Activated CD8-positive, alpha-beta memory T cell treated with anti-CD3 and anti-CD28 coated beads, Interleukin-2, amount 50 U/mL, for 48 hours (primary cell): ENCODE measurements at regions not wholly inside any gene's neighbourhood (a gene's known extent, or its start where the extent isn't known, plus 50 kb on each side); places are given as distances from the start of the nearest gene placed in this dataset.

Experiments
- DNase-seq: peaks from one replicate; pipeline ENCODE4 v3.0.0-alpha.2; 2020

DNA sequence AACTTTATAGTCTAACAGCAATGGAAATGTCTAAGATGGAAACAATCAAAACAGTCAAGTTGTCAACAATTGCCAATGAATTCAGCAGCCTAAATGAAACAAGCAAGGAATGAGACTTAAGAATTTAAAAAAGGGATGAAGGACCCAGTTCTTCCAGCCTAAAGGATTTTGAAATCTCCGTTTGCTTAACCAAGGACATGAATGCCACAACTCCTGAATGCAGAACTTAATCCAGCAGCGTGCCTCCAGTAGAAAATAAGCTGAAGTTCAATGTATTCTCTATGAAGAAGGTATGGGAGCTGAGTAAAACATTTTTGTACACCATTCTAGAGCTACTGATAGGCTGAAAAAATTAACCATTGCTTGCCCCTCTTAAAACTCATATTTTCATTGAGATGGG lies 411.3 kb downstream of the ARHGEF28 start:
- no peak for DNase-seq

DNA sequence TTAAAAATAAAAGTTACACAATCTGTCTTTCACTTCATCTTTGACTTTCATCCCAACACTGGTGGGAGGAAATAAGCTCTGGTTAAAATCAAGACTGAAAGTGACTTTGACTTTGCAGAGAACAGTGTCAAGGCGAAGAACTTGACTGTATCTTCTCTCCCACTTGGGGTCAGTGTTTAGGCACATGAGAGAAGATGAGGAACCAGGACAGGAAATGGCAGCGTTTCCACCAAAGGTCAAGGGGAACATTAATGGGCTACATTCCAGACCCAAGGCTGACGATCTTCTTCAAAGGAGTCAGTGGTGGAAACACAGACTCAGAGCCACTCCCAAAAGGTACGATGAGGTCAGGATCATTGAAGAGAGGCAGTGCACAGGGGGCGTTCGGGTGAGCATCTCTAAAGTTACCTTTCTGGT lies 409.5 kb downstream of the ARHGEF28 start:
- no peak for DNase-seq

DNA sequence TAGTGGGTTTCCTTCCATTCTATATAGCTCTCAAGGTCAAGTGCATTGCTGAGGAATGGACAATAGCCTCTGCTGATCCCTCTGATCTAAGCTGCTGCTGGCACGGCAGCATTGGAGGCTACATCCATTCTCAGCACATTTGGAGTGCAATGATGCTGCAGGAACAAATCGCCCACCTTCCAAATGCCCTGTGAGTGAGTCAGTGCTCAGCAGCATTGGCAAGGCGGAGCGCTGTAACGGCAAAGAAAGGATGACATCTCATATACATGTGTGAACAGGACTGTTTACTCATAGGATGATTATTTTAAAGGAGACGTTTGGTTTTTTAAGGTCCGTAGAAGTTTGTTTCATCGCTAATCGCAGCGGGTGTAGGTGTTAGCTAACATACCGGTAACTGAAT lies 408.7 kb downstream of the ARHGEF28 start:
- no peak for DNase-seq

DNA sequence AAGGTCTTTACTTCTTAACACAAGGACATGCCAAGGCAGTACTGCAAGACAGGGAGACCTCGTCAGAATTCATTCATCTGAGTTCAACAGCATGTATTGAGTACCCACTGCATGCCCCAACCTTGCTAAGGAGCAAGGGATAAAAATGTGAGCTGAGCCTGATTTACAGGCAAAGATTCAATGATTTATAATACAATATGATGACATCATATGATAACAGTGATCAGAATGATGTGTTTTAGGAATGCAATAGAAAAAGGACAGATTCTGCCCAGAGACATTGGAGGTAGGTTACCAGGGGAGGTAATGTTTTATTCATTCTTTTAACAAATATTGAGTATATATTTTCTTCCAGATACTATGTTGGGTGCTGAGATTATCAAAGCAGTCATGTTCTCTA lies 406.6 kb downstream of the ARHGEF28 start:
- no peak for DNase-seq

DNA sequence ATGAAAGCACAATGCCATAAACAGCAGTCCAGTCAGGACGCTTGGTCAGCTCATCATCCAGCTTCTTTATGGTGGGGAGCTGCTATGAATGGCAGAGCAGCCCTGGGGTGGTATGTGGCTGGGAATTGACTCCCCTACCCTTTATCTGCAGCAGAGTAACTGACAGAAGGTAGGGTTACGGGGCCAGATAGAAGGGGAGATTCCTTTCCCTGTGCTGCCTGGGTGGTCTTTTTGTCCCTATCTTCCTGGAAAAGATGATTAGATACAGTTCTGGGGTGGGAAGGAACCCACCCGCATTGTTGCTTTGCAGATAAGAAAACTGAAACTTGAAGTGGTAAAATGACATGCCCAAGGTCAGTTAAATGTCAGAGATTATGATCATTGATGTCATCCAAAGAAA lies 405.5 kb downstream of the ARHGEF28 start:
- no peak for DNase-seq

DNA sequence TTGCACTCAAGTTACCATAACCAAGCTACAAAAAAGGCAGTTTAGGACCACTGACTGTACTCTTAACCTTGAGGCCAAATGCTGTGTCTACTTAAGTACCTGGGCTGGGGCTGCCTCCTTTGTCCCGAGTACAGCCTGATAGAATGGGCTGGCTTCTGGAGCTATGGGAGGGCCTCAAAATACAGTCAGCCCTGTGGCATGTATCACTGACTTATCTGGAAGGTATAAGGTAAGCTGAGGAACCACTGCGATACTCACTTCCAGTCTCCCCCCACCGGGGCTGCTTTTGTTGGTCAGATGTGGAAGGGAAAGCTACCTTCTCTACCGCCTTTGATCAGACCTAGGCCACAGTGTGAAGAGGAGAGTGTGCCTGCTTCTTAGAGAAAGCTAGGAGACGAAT lies 404.8 kb downstream of the ARHGEF28 start:
- DNase-seq, result no peak

DNA sequence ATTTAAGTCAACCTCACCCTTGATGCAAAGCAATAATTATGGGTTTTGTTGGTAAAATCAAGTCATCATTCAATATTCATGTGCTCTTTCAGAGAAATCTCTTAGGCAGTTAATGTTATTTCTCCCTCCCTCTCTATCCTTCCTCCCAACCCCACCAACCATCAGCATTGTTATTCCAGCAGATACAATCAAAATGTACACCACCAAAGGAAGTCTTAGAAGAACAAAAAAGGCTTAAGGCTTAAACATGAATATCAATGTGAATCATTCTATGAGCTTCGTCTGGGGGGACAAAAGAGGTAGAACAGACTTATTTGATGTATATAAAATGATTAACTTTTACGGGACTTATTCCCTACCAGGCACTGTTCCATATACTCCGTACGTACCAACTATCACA lies 404.4 kb downstream of the ARHGEF28 start:
- no peak for DNase-seq

DNA sequence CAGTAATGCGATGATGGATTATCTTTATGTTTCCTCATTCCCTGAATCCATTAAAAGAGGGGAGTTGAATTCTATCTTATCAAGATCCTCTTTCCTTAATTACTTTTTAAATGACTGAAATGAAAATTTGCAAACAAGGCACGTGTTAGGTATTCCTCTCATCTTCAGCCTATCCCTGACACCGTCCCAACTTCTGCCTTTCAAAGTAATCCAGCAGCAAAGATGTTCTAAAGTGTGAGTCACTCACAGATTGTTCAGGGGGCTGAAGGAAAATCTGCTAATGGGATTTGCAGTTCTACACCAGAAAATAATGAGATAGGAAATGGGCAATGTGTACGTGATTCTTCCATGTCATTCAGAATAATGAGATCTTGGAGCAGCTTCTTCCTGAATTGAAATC lies 403.0 kb downstream of the ARHGEF28 start:
- no peak for DNase-seq

DNA sequence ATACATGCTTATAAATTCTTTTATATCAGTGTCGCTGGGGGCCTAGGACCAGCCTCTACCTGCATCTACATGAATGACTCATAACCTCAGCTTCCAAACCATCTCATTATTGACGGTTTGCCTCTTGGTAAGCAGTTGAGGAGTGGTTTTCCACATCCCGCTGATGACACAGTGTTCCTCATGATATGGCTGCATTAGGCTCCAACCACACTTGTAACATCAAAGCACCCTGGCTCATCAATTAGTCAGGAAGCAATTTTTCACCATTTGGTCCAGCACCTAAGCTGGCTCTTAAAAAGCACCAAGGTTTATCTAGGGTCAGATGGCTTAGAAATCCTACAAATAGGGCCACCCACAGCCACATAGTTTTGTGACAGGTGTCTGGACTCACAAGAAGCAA lies 402.4 kb downstream of the ARHGEF28 start:
- DNase-seq, result no peak

DNA sequence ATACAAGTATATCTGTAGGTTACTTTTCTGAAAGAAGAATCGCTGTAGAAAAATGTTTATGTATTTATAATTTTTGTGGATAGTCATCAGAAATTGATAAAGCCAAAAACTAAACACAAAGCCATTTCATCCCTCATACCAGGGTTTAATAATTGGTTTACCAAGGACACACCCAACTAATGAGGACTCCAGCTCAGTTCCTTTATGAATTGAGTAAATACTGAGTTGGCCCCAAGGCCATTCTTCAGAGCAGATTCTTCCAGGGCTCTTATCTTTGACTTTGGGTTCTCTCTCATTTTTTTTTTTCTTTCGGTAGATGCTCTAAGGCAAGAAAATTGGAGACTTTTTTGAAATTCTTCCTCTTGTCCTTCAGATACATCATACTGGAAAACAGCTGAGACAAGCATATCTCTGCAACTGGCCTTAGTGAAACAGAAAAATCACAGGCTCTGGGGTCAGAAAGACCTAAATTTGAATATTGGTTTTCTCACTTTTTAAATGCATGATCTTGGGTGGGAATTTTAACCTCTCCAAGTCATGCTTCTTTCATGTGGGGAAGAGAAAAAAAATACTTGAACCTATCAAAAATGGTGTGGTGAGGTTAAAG lies 401.8 kb downstream of the ARHGEF28 start:
- no peak for DNase-seq

DNA sequence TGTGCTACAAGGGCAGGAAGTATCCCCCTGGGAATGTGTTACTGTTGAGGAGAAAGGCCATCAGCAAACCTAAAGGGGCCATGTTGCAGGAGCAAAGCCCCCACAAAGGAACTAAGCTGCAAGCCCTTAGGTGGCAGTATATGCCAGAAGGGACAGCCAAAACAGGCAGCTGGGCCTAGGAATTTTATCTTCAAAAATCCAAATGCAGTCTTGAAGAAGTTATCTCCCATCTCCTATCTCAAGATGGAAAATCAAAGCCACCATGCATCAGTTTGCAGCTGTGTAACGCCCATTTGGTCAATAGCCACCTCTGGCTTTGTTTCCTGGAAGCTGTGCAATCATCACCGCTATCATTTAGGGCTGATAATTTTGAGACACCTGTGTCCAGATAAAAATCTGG lies 400.3 kb downstream of the ARHGEF28 start:
- DNase-seq, result no peak

DNA sequence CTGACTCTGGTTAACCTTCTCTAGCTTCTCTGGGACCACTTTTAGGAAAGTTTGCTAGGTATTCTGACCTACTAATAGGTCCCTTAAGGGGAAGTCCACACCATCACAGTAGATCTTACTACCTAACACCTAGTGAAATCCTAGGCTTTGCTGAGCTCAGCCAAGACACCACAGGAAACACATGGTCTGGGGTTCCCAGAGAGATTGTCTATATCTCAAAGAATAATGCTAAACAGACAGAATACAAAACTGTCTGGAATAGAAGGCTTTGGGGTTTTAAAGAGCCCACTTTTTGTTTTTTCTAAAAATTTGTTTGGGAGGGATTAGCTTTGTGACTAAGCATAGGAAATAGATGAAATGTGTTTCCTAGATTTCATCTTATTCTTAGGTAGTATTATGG lies 395.1 kb downstream of the ARHGEF28 start:
- DNase-seq, result no peak

DNA sequence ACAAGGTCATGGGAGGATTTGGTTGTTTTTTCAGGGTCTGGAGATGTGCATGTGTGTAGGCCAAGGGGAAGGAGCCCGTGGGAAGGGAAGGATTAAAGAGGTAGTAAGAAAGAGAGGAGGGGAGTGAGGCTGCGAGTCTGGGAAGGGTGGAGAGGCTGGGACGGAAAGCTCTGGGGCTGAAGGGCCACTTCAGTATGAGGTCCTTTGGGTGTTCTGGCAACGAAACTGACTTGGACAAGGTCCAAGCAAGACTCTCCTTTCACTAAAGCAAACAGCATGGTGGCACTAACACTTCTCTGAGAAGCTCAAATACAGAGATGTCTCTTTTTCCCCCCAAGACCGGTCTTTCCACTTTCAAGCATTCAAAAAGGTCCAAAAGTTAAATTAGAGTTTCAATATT lies 394.5 kb downstream of the ARHGEF28 start:
- no peak for DNase-seq

DNA sequence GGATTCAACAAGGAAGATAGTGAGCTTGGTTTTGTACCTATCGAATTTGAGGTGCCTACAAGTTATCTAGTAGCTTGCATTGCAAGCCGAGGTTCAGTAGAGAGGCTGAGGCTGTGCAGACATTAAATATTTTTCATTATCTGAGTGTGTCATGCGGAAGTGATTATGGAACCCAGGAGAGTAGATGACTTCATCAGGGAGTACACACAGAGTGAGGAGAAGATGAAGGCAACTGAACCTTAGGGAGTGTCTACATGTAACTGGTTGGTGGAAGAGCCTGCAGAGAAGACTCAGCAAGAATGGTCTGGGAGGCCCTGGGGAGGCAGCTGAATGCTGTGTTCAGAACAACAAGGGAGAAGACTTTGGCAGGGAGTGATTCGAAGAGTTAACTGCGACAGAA lies 393.9 kb downstream of the ARHGEF28 start:
- no peak for DNase-seq

DNA sequence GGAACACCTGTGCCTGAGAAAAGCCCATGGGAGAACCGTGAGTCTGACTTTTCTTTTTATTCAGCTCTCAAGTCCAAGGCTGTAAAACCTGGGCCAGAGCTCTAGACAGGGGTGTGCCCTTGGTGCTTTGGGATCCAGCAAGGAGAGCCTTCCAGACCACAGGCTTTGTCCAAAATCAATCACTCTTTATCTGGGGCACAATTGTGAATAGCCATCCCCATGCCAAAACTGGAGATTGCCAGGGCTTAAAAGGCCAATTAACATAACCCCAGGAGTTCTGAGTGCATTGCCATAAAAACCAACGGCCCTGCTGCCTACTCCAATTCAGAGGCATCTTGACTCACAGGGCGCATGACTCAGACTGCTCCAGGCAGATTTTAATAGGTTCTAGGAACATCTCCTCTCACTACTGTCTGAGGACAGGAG lies 391.8 kb downstream of the ARHGEF28 start:
- no peak for DNase-seq

DNA sequence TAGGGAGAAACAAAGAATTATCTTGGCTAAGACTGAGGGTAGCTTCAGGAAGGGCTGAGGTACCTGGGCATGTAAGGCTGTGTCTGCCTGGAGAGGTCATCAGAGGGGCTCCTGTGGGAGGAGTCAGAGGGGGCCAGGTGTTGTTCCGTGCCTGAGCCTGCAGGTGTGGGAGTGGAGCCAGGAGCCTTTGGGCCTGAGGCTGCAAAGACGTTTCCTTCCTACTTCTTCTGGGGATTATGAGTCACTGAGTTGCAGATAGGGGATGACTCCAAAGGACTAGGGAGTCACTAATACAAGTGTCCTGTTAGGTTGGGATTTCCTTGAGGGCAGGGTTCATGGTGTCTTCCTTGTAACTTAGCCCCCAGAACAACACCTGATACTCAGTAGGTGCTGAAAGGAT lies 391.1 kb downstream of the ARHGEF28 start:
- DNase-seq, result no peak

DNA sequence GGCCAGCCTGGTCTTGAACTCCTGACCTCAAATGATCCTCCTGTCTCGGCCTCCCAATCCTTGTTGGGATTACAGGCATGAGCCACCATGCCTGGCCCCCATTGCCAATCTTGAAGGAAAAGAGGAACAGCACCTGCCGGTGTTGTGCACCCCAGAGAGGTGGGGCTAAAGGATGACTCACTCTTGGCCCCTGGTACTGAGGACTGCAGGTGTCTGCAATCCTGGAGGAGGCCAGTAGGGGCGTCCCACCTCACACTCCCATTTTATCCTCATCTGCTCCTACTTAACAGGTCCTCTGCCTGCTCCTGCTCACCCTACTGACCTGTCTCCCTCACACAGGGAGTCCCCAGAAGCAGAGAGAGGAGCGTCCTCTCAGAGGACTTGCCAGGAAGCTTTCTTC lies 390.4 kb downstream of the ARHGEF28 start:
- DNase-seq, result no peak

DNA sequence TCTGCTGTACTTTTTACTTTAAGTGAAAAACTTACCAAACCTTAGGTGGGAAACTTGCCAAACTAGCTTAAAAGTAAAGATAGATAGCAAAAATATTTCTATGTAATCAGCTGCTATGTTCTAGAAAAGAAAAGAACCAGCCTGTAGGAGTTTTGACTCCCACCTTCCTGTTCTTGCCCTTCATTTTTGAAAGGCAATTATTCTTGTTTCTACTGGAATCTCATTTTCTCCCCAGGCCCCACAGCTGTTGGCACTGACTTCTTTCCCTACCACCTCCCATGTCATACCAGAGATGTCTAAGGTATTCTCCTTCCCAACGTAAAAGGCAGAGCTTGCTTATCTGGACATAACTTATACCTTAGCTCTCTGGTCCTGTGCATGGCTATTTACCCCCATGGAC lies 389.7 kb downstream of the ARHGEF28 start:
- DNase-seq, result no peak

DNA sequence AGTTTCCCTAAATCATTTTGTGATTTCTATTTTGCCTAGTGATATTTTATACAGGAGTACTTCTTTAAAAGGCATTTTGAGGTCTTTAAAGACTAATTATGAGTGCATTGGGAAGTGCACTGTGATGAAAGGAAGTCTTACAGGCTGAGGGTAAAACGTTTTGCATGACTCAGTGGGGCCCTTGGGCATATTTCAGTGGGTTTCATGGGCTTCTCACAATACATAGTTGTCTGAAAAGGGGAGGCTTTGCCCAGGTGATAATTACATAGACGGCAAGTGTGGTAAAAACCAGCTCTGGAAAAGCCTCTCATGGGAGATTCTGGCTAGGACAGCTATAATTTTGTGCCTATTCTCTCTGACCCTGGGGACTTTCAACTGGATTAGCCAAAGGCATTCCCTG lies 387.2 kb downstream of the ARHGEF28 start:
- DNase-seq, result no peak

DNA sequence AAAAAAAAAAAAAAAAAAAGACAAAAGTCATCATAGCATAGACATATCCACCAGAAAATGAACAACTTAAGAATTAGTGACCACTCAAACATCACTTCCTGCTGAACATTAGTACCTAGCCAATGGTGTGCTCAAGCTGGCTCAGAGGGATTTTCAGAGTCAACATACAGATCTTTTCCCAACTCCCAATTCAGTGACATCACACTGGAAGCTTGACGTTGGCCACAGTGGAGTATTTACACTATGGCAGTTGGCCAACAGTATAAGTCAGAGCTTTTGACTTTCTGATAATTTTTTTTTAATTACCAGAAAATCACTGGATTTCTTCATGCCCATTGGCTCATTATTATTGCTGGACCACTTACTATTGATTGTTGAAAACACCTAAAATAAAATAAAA lies 383.5 kb downstream of the ARHGEF28 start:
- DNase-seq, result no peak

DNA sequence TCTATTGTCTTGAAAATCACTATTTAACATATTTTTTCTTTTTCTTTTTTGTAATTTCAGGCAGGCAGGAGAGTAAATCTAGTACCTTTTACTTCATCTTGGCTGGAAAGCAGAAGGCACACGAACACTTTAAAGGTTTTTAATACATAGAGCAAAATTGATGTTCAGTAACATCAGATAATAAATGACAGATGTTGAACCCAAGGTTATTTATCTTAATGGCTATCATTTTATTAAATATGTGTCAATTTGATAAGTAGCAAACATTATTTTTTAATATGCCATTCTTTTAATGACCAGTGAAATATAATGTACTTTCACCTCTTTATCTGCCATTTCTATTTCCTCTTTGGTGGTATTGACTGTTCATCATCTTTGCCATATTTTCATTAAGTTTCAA lies 381.2 kb downstream of the ARHGEF28 start:
- no peak for DNase-seq

DNA sequence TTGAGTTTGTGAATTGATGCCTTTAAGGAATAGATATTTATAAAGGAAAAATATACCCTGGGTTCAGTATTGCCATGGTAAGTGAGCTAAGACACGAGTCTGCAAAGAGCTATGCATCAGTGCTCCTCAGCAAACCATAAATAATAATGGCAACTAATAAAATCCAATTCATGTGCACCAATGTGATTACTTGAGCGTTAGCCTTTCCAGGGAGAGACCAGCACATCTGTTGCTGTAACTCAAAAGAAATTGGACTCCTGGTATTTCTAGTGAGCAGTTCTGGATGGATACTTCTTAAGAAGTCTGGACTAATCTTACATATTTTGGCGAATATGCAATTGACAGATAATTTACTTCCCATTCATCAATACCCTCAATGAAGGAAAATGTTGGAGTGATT lies 373.3 kb downstream of the ARHGEF28 start:
- no peak for DNase-seq

DNA sequence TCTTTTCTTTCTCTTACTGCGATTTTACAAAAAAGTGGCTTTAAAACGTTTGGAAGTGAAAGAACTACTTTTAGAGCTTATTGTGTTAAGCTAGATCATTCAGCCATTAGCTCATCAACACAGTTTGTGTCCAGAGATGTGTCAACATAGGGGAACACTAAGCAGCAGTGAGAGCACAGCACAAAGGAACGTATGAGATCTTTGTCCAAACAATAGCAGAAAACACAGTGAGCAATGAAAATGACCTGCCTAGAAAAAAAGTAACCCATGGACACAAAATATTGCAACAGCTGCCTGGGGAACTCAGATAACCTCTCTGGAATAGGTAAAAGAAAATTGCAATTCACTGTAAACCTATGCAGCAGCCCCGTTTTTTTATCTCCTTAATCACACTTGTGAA lies 372.5 kb downstream of the ARHGEF28 start:
- no peak for DNase-seq

DNA sequence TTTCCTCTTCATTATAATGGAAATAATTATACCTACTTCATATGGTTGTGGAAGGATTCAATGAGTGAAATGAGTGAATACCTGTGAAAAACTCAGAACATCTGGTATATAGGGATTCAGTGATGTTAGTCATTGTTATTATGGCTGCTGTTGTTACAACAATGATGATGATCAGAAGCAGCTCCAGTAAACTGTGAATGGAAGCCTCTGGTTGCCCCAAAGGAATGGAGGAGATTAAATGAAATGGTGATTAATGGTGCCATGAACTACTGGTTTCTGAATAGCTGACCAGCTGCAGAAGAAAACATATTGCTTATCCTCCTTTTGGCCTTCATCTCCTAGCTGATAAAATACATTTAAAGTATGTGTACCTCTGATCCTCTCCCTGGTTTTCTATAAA lies 372.0 kb downstream of the ARHGEF28 start:
- no peak for DNase-seq

DNA sequence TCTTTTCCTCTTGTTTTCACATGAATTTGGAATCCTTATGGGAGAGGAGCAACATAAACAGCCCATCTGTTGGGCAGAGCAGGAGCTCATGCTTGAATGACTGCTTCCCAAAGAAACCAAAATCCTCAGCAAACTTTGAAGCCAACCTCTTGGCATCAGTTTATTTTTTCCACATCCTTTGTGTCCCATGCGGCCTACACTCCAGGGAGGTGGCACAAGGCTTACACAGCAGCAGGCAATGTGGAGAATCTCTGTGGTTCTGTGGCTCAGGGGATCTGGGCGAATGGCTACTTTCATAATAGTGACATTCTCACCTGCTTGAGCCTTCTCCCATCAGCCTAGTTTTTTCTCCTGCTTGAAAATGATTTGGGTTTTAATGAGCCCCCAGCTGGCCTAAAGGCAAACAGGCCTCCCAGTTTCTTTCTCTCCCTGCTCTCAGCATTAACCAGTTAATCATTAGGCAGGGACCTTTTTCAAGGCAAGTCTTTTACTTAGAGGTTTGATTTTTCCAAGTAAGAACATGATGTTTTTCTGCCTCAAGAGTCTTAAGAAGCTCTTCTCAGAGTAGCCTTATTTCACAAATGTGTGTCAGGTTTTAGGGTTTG lies 370.3 kb downstream of the ARHGEF28 start:
- DNase-seq, result no peak
